ENCODE measurements at regions not wholly inside any gene's neighbourhood (a gene's known extent, or its start where the extent isn't known, plus 50 kb on each side); places are given as distances from the start of the nearest gene placed in this dataset.

DNA sequence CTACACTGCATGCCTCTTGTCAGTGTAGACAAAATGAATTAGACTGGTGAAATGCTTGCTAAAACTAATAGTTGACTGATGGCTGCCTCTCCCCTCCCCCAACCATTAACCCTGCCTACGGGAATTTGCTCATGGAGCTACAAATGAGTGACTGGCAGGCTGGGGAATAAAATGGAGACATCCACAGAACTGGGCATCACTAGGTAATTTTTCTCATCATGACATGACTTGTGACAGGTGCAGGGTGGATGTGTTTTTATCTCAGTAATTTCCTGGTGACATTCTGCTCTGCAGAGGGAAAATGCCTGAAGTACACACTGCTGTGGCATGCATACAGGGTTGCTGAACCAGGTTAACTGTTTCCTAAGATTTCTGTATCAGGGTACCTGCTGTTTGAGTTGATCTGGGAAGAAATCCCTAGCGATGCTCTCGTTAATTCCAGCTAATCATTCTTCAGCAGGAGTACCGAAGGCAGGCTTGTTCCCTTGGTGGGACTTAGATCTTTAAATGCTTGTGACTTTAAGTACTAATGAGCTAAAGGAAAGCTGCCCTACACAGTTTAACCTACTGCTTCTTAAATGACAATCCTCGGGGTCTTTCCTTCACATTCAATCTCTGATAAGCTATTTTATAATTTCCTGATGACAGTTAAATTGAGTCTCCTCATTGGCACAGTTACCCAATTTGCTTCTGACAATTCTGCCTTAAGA is 376.3 kb upstream of the LCORL start:
- no peak for DNase-seq (ENCODE audit: low read depth, low spot score)
- ChIA-PET POLR2A (no interaction called here), CTCF (no interaction called here)
- Histone ChIP-seq H3K9me3 (ENCODE audit: control insufficient read depth, insufficient read depth, low read length) (peaks cover 6% of the 10 kb centered on the region; the same call in 1 of the 2 replicates), H3K27me3 (ENCODE audit: control insufficient read depth, insufficient read depth, low read length) (no peaks in the 10 kb centered on the region), H3K27ac (ENCODE audit: low read depth, low read length) (no peak overlapping the region), H3K4me3 (ENCODE audit: low read depth, low read length) (no peak overlapping the region)
- TF ChIP-seq, protein P1, sequence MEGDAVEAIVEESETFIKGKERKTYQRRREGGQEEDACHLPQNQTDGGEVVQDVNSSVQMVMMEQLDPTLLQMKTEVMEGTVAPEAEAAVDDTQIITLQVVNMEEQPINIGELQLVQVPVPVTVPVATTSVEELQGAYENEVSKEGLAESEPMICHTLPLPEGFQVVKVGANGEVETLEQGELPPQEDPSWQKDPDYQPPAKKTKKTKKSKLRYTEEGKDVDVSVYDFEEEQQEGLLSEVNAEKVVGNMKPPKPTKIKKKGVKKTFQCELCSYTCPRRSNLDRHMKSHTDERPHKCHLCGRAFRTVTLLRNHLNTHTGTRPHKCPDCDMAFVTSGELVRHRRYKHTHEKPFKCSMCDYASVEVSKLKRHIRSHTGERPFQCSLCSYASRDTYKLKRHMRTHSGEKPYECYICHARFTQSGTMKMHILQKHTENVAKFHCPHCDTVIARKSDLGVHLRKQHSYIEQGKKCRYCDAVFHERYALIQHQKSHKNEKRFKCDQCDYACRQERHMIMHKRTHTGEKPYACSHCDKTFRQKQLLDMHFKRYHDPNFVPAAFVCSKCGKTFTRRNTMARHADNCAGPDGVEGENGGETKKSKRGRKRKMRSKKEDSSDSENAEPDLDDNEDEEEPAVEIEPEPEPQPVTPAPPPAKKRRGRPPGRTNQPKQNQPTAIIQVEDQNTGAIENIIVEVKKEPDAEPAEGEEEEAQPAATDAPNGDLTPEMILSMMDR (IDR thresholded peaks at IDR 0.05; ENCODE audit: low read depth, low read length): no peak

DNA sequence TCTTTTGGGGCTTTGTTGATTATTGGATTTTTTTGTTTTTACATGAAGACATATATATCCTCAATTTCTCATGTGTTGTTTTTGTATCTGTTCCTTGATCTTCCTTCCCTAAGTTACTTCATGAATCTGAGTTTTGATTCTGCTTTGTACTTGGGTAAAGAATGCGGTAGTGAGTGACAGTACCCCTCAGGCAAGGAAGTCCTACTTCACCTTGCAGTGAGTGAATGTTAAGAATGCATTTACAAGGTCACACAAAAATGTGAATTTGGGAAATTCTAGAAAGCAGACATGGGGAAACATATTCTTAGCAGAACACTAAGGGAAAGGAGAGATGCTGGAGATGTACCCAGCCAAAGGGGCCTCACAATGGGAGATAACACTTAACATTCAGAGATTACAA is 373.1 kb upstream of the LCORL start:
- H3K27ac ChIP-seq (ENCODE audit: low read depth, low read length): no peak overlapping the region
- POLR2A ChIA-PET: no interaction called here
- DNase-seq (ENCODE audit: low read depth, low spot score): no peak
- TF ChIP-seq, protein P1 (IDR thresholded peaks at IDR 0.05; ENCODE audit: low read depth, low read length): no peak
- no peak overlapping the region for H3K4me3 ChIP-seq (ENCODE audit: low read depth, low read length)
- CTCF ChIA-PET: no interaction called here
- H3K9me3 ChIP-seq (ENCODE audit: control insufficient read depth, insufficient read depth, low read length): peaks cover 4% of the 10 kb centered on the region; the same call in 1 of the 2 replicates
- H3K27me3 ChIP-seq (ENCODE audit: control insufficient read depth, insufficient read depth, low read length): no peaks in the 10 kb centered on the region

DNA sequence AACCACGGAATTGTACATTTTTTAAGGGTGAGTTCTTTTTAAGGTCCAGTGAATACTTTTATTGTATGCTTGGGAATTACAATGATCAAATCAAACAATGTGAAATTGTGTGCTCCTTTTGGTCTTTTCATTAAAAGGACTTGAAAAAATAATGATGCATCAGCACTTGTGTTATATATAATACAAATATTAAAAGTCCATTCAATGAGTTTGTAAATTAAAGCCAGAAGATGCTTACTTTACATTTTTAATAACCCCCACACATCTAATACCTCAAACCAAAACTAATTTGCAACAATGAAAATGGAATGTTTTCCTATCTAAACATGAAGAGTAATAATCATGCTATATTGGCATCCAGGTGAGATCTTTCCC is 369.8 kb upstream of the LCORL start:
- no peak for DNase-seq (ENCODE audit: low read depth, low spot score)
- CTCF ChIA-PET: no interaction called here
- TF ChIP-seq, protein P1 (IDR thresholded peaks at IDR 0.05; ENCODE audit: low read depth, low read length): no peak
- Histone ChIP-seq H3K9me3 (ENCODE audit: control insufficient read depth, insufficient read depth, low read length) (peaks cover 3% of the 10 kb centered on the region; the same call in 1 of the 2 replicates), H3K27me3 (ENCODE audit: control insufficient read depth, insufficient read depth, low read length) (no peaks in the 10 kb centered on the region), H3K4me3 (ENCODE audit: low read depth, low read length) (no peak overlapping the region), H3K27ac (ENCODE audit: low read depth, low read length) (no peak overlapping the region)
- POLR2A ChIA-PET: no interaction called here

DNA sequence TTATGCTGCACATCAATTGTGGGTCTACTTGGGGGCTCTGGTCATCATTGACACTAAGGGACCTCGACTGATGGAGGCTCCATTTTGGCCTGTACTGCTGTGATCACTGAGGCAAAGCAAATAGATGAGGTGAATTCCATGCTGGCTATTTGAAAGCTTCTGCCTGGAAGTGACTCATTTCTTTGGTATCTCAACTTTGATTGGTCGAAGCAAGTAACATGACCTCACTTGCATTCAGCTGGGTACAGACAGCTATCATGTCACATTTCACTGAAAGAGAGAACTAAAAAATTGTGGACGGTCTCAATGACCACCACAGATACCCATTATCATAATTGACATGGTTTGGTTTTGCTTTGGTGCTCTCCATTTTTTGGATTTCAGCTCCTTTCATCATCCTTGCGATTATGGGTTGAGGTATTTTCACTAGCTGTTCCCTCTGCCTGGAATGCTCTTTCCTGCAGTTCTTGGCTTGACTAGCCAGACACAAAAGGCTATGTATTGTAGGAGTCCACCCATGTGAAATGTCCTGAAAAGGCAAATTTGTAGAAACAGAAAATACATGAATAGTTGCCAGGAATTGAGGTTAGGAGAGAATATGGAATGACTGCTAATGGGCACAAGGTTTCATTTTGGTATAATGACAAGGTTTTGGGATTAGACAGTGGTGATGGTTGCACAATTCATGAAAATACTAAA is 369.2 kb upstream of the LCORL start:
- no peak for DNase-seq (ENCODE audit: low read depth, low spot score)
- no peaks in the 10 kb centered on the region; the same call in 1 of the 2 replicates for H3K9me3 ChIP-seq (ENCODE audit: control insufficient read depth, insufficient read depth, low read length)
- TF ChIP-seq, protein P1 (IDR thresholded peaks at IDR 0.05; ENCODE audit: low read depth, low read length): no peak
- no peak overlapping the region for H3K4me3 ChIP-seq (ENCODE audit: low read depth, low read length)
- POLR2A ChIA-PET: no interaction called here
- CTCF ChIA-PET: no interaction called here
- H3K27ac ChIP-seq (ENCODE audit: low read depth, low read length): no peak overlapping the region
- no peaks in the 10 kb centered on the region for H3K27me3 ChIP-seq (ENCODE audit: control insufficient read depth, insufficient read depth, low read length)

DNA sequence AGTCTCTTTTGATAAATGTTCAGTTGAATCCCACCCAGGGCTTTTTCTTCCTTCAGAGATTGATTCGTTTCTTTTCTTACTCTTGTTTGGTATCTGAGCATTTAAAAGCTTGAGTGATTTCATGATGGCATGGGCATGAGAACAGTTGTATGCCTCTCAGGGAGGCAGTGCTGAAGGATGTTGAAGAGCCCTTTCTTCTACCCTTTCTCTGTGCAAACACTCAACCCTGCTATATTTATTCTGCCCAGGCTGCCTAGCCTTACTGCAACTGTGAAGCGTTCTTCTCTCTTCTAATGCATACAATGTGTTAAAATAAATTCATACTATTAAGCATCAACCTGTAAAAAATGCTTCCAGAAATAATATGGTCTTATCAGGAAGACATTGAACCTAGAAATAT is 367.6 kb upstream of the LCORL start:
- H3K27ac ChIP-seq (ENCODE audit: low read depth, low read length): no peak overlapping the region
- H3K27me3 ChIP-seq (ENCODE audit: control insufficient read depth, insufficient read depth, low read length): no peaks in the 10 kb centered on the region
- H3K4me3 ChIP-seq (ENCODE audit: low read depth, low read length): no peak overlapping the region
- CTCF ChIA-PET: no interaction called here
- H3K9me3 ChIP-seq (ENCODE audit: control insufficient read depth, insufficient read depth, low read length): no peaks in the 10 kb centered on the region; the same call in 1 of the 2 replicates
- TF ChIP-seq, protein P1 (IDR thresholded peaks at IDR 0.05; ENCODE audit: low read depth, low read length): no peak
- POLR2A ChIA-PET: no interaction called here
- no peak for DNase-seq (ENCODE audit: low read depth, low spot score)
